ENCODE measurements at regions not wholly inside any gene's neighbourhood (a gene's known extent, or its start where the extent isn't known, plus 50 kb on each side); places are given as distances from the start of the nearest gene placed in this dataset.
"Not testable (repeated sequence)": the region's sequence is repeated elsewhere in the genome, so short reads cannot be mapped to it uniquely, and the experiment has no call there.

DNA sequence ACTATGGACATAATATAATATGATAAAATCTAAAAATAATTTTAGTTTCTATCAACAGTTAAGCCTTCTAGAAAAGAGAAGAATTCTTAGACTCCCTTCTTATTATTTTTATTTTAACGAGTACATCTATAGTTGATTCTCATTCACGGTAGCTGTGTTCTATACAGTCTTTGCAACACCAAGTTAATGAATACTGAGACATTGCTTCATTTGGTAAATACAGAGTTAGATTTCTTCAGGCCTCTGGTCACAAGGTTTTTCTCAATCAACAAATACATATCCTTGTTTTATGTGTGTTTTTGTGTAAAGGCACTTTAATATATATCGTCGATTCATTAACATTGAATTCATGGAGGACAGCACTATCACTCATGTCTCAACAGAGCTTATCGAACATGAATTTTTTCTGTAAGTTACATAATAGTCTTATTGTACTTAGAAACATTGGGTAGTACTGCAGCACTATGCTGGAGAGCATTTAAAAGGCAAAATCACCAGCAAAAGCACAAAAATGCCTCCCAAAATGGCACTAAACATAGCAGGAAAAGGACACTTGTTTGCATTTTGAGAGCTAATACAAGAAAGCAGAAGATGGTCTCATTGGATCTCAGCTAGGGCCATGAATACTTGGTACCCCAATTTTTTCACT, 239.0 kb downstream of the FGF10 start:
- ChIA-PET POLR2A (ENCODE audit: unreplicated experiment) (no interaction called here), CTCF (no interaction called here)
- no TSS peak for BruUV-seq (replicated peaks)
- H3K4me2 ChIP-seq: no peak overlapping the region
- no peak overlapping the region for H2AFZ ChIP-seq
- H3K4me3 ChIP-seq: no peak overlapping the region
- no peaks in the 10 kb centered on the region for H3K36me3 ChIP-seq (ENCODE audit: low read depth)
- H3K9me2 ChIP-seq (ENCODE audit: insufficient read depth): no peaks in the 10 kb centered on the region
- no peak for DNase-seq
- H3K9me3 ChIP-seq (ENCODE audit: insufficient read depth, low read depth): no peaks in the 10 kb centered on the region
- H3K79me2 ChIP-seq (ENCODE audit: low read depth): no peaks in the 10 kb centered on the region
- H3K4me1 ChIP-seq (replicated peaks; ENCODE audit: insufficient read depth): no peaks in the 10 kb centered on the region
- no peaks in the 10 kb centered on the region for H3K27me3 ChIP-seq (ENCODE audit: insufficient read depth, low read depth)
- TF ChIP-seq EZH2 (IDR thresholded peaks at IDR 0.05; ENCODE audit: low read depth): no peak
- no peaks in the 10 kb centered on the region for H3F3A ChIP-seq (ENCODE audit: insufficient read depth, low read depth)
- H4K20me1 ChIP-seq (ENCODE audit: insufficient read depth): no peaks in the 10 kb centered on the region
- intact Hi-C loops (cut with micrococcal nuclease; ENCODE audit: unreplicated experiment): no loop called here
- H3K27ac ChIP-seq: no peak overlapping the region

- H3K9me2 ChIP-seq (ENCODE audit: insufficient read depth); H3K27ac ChIP-seq; H3K4me3 ChIP-seq; H3K9me3 ChIP-seq (ENCODE audit: insufficient read depth, low read depth); H3F3A ChIP-seq (ENCODE audit: insufficient read depth, low read depth); BruUV-seq (replicated peaks); H3K4me2 ChIP-seq; H4K20me1 ChIP-seq (ENCODE audit: insufficient read depth); H3K4me1 ChIP-seq (replicated peaks; ENCODE audit: insufficient read depth); CTCF ChIA-PET; DNase-seq; H2AFZ ChIP-seq; POLR2A ChIA-PET (ENCODE audit: unreplicated experiment); H3K27me3 ChIP-seq (ENCODE audit: insufficient read depth, low read depth); H3K36me3 ChIP-seq (ENCODE audit: low read depth); H3K79me2 ChIP-seq (ENCODE audit: low read depth); intact Hi-C loops (cut with micrococcal nuclease; ENCODE audit: unreplicated experiment): not testable (repeated sequence)
These were observed 271.3 kb downstream of the FGF10 start for GRCh38 chr5:44117947-44118346.

DNA sequence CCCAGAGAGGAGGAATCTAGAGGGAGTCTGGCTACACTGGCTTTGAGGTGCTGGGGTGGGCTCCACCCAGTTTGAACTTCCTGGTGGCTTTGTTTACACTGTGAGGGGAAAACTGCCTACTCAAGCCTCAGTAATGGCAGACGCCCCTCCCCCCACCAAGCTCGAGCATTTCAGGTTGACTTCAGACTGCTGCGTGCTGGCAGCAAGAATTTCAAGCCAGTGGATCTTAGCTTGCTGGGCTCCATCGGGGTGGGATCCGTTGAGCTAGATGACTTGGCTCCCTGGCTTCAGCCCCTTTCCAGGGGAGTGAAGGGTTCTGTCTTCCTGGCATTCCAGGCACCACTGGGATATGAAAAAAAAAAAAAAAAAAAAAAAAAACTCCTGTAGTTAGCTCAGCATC, 281.0 kb downstream of the FGF10 start:
- H3K79me2 ChIP-seq (ENCODE audit: low read depth); H3K4me1 ChIP-seq (replicated peaks; ENCODE audit: insufficient read depth); H3K4me2 ChIP-seq; H3K4me3 ChIP-seq; H4K20me1 ChIP-seq (ENCODE audit: insufficient read depth); CTCF ChIA-PET; H2AFZ ChIP-seq; H3K27me3 ChIP-seq (ENCODE audit: insufficient read depth, low read depth); DNase-seq; H3K9me3 ChIP-seq (ENCODE audit: insufficient read depth, low read depth); BruUV-seq (replicated peaks); H3F3A ChIP-seq (ENCODE audit: insufficient read depth, low read depth); H3K27ac ChIP-seq; H3K36me3 ChIP-seq (ENCODE audit: low read depth); H3K9me2 ChIP-seq (ENCODE audit: insufficient read depth); intact Hi-C loops (cut with micrococcal nuclease; ENCODE audit: unreplicated experiment); POLR2A ChIA-PET (ENCODE audit: unreplicated experiment): not testable (repeated sequence)

DNA sequence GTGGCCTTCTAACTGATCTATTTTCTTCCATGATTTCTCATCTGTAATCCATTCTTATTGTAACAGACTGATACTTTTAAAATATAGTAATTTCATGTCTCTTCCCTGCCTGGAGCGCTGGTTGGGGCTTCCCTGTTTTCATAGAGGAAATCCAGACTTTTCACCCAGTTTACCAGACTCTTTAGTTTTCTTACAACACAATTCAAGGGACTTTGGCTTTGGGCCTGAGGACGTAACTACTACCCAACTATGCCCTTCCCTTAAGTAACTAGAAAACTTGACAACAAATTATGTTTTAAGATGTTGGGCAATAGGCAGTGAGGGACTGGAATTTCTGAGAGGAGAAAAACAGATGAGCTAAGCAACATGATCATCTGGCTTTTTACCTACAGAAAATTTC, 289.6 kb downstream of the FGF10 start:
- DNase-seq: no peak
- Histone ChIP-seq H3K36me3 (ENCODE audit: low read depth) (no peaks in the 10 kb centered on the region), H2AFZ (no peak overlapping the region), H3K4me3 (no peak overlapping the region), H3K4me1 (replicated peaks; ENCODE audit: insufficient read depth) (no peaks in the 10 kb centered on the region), H3K9me3 (ENCODE audit: insufficient read depth, low read depth) (no peaks in the 10 kb centered on the region; the same call in 1 of the 2 replicates), H3F3A (ENCODE audit: insufficient read depth, low read depth) (no peaks in the 10 kb centered on the region), H3K79me2 (ENCODE audit: low read depth) (no peaks in the 10 kb centered on the region), H3K27me3 (ENCODE audit: insufficient read depth, low read depth) (no peaks in the 10 kb centered on the region), H3K4me2 (no peak overlapping the region), H3K27ac (no peak overlapping the region), H4K20me1 (ENCODE audit: insufficient read depth) (no peaks in the 10 kb centered on the region), H3K9me2 (ENCODE audit: insufficient read depth) (no peaks in the 10 kb centered on the region)
- intact Hi-C loops (cut with micrococcal nuclease; ENCODE audit: unreplicated experiment): no loop called here
- POLR2A ChIA-PET (ENCODE audit: unreplicated experiment): no interaction called here
- no TSS peak for BruUV-seq (replicated peaks)
- CTCF ChIA-PET: no interaction called here
- TF ChIP-seq CTCF (conservative IDR thresholded peaks at IDR 0.05) (no peak), EZH2 (IDR thresholded peaks at IDR 0.05; ENCODE audit: low read depth) (no peak)

Measured in PC-9 (cell line).